ENCODE measurements at regions not wholly inside any gene's neighbourhood (a gene's known extent, or its start where the extent isn't known, plus 50 kb on each side); places are given as distances from the start of the nearest gene placed in this dataset.
"Not testable (repeated sequence)": the region's sequence is repeated elsewhere in the genome, so short reads cannot be mapped to it uniquely, and the experiment has no call there.

DNA sequence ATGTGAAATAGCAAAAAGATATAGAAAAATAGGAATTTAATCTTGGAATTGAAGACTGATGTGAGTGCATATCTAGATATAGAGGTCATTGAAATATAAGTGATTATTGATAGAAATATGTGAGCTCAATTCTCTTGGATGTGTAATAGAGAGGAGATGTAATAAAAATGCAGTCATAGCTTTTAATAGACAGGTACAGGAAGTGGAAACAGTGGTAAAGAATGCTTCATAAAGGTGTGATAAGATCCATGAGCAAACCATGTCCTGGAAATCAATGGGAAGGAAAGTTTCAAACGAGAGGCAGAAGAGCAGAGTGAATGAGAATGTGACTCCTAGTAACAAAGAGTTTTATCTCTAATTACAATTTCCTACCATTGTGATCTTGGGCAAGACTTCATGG is 634.7 kb upstream of the ZNF804A start:
- intact Hi-C loops (cut with micrococcal nuclease): no loop called here
- Histone ChIP-seq H3K9me3 (replicated peaks) (no peaks in the 10 kb centered on the region), H3K4me3 (no peak overlapping the region), H3K27ac (replicated peaks) (no peak overlapping the region), H3K4me1 (no peaks in the 10 kb centered on the region), H3K36me3 (no peaks in the 10 kb centered on the region), H3K27me3 (ENCODE audit: low read depth) (no peaks in the 10 kb centered on the region)
- DNase-seq: no peak
- TF ChIP-seq, protein P1, sequence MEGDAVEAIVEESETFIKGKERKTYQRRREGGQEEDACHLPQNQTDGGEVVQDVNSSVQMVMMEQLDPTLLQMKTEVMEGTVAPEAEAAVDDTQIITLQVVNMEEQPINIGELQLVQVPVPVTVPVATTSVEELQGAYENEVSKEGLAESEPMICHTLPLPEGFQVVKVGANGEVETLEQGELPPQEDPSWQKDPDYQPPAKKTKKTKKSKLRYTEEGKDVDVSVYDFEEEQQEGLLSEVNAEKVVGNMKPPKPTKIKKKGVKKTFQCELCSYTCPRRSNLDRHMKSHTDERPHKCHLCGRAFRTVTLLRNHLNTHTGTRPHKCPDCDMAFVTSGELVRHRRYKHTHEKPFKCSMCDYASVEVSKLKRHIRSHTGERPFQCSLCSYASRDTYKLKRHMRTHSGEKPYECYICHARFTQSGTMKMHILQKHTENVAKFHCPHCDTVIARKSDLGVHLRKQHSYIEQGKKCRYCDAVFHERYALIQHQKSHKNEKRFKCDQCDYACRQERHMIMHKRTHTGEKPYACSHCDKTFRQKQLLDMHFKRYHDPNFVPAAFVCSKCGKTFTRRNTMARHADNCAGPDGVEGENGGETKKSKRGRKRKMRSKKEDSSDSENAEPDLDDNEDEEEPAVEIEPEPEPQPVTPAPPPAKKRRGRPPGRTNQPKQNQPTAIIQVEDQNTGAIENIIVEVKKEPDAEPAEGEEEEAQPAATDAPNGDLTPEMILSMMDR (IDR thresholded peaks at IDR 0.05; ENCODE audit: borderline replicate concordance): no peak

DNA sequence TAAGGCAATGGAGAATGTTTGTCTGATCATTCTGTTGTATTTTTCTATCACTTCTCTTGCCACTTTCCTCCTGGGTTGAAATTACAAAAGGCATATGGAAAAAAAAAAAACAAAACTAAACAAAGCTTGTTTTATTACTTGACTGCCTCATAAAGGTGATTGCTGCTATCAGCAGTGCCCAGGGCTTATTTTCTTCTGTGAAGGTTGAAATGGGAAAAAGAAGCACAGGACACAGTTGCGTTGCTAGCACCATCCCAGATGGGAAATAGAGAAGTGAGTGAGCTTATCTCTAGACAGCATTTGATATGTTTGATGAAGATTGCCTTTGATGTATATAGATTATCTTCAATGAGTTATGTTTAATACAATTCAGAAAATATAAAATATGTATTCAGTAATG is 633.8 kb upstream of the ZNF804A start:
- Histone ChIP-seq H3K36me3 (no peaks in the 10 kb centered on the region), H3K27me3 (ENCODE audit: low read depth) (no peaks in the 10 kb centered on the region), H3K4me1 (no peaks in the 10 kb centered on the region), H3K9me3 (replicated peaks) (no peaks in the 10 kb centered on the region), H3K27ac (replicated peaks) (no peak overlapping the region), H3K4me3 (no peak overlapping the region)
- intact Hi-C loops (cut with micrococcal nuclease): no loop called here
- DNase-seq: no peak
- TF ChIP-seq, protein P1 (IDR thresholded peaks at IDR 0.05; ENCODE audit: borderline replicate concordance): no peak

DNA sequence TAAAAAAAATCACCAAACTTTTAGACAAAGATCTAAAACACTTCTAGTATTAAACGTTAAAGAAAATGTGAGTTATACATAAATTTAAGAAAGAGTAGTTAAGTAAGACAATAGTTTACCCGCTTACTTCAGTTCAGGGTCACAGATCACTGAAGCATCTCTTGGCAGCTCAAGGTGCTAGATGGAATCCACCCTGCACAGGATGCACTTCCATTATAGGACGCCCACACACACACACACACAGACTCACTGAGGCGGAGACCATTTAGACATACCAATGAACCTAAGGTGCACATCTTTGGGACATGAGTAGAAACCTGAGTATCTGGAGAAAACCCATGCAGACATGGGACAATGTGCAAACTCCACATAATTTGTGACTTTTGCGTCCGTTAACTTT is 630.6 kb upstream of the ZNF804A start:
- intact Hi-C loops (cut with micrococcal nuclease): no loop called here
- DNase-seq: no peak

DNA sequence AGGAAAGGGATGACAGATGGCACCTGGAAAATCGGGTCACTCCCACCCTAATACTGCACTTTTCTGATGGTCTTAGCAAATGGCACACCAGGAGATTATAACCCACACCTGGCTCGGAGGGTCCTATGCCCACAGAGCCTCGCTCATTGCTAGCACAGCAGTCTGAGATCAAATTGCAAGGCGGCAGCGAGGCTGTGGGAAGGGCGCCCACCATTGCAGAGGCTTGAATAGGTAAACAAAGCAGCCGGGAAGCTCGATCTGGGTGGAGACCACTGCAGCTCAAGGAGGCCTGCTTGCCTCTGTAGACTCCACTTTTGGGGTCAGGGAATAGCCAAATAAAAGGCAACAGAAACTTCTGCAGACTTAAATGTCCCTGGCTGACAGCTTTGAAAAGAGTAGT is 622.7 kb upstream of the ZNF804A start:
- H3K27ac ChIP-seq (replicated peaks); H3K4me1 ChIP-seq; H3K9me3 ChIP-seq (replicated peaks); H3K4me3 ChIP-seq; H3K27me3 ChIP-seq (ENCODE audit: low read depth); intact Hi-C loops (cut with micrococcal nuclease); DNase-seq; H3K36me3 ChIP-seq: not testable (repeated sequence)

More for the DNA sequence above, 630.6 kb upstream of the ZNF804A start:
- Histone ChIP-seq H3K27ac (replicated peaks) (no peak overlapping the region), H3K9me3 (replicated peaks) (no peaks in the 10 kb centered on the region), H3K4me1 (no peaks in the 10 kb centered on the region), H3K27me3 (ENCODE audit: low read depth) (no peaks in the 10 kb centered on the region), H3K4me3 (no peak overlapping the region), H3K36me3 (no peaks in the 10 kb centered on the region)
- TF ChIP-seq, protein P1 (IDR thresholded peaks at IDR 0.05; ENCODE audit: borderline replicate concordance): no peak

DNA sequence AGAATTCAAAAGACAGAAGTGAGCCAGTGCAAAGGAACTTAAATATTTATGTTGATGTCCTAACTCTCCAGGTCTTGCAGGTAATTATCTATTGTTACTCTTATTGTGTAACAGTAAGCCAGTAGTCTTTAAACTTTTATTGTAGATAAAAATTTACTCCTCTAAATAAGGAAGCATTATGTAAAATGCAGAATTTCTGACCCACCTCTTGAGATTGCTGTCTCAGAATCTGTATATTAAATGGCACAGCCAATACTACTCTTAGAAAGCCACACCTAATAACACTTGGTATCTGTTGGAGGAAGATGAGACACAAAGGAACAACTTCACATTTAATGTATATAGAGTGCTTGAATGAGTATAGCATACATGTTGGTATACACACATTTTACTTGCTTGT is 613.5 kb upstream of the ZNF804A start:
- Histone ChIP-seq H3K36me3 (no peaks in the 10 kb centered on the region), H3K27me3 (ENCODE audit: low read depth) (no peaks in the 10 kb centered on the region), H3K4me1 (no peaks in the 10 kb centered on the region), H3K9me3 (replicated peaks) (peaks cover 26% of the 10 kb centered on the region), H3K4me3 (no peak overlapping the region), H3K27ac (replicated peaks) (no peak overlapping the region)
- intact Hi-C loops (cut with micrococcal nuclease): no loop called here
- TF ChIP-seq, protein P1 (IDR thresholded peaks at IDR 0.05; ENCODE audit: borderline replicate concordance): no peak
- no peak for DNase-seq

DNA sequence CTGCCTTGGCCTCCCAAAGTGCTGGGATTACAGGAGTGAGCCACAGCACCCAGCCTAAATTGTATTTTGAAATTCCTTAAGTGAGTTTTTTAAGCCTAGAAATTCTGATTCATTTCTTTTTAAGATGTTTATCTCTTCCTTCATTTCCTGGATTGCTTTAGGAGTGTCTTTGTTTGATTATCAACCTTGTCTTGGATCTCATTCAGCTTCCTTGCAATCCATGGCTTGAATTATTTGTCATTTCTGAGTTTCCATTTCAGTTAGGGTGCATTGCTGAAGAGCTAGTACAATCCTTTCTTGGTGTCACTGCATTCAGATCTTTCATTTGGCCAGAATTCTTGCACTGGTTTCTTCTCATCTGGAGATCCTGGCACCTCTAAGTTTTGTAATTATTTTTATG is 606.4 kb upstream of the ZNF804A start:
- DNase-seq: no peak
- Histone ChIP-seq H3K4me1 (no peaks in the 10 kb centered on the region), H3K27ac (replicated peaks) (no peak overlapping the region), H3K9me3 (replicated peaks) (peaks cover 7% of the 10 kb centered on the region), H3K36me3 (no peaks in the 10 kb centered on the region), H3K27me3 (ENCODE audit: low read depth) (no peaks in the 10 kb centered on the region), H3K4me3 (no peak overlapping the region)
- intact Hi-C loops (cut with micrococcal nuclease): no loop called here
- TF ChIP-seq, protein P1 (IDR thresholded peaks at IDR 0.05; ENCODE audit: borderline replicate concordance): no peak

Data from left ventricle myocardium inferior (tissue), 1 donor.